CD14-positive monocyte (primary cell): ENCODE measurements at regions not wholly inside any gene's neighbourhood (a gene's known extent, or its start where the extent isn't known, plus 50 kb on each side); places are given as distances from the start of the nearest gene placed in this dataset.

Experiments
- DNase-seq, 3 donors: peaks; one replicate each; pipeline ENCODE4 v3.0.0-alpha.2; 2011 to 2022
- H2AFZ ChIP-seq: 2 replicates; pipeline ENCODE4 v1.6.0; 2012; ENCODE audit warnings: mild to moderate bottlenecking, low read depth, low read length, inconsistent platforms; ENCODE audit not compliant: insufficient read depth, poor library complexity, severe bottlenecking
- H3K27ac ChIP-seq, 2 donors: 1 replicate in 1 of 2; 2 replicates in 1 of 2; pipeline ENCODE4 v1.5.1; 2012 to 2013; ENCODE audit warnings: low read length in 2 of 2, control low read depth in 1 of 2, inconsistent platforms in 1 of 2, low read depth in 1 of 2, mild to moderate bottlenecking in 1 of 2
- H3K27me3 ChIP-seq, 2 donors: one replicate each; pipeline versions ENCODE4 v1.6.0 to v1.6.1; 2011 to 2013; ENCODE audit warnings: low read length in 2 of 2; ENCODE audit not compliant: control insufficient read depth in 2 of 2, insufficient read depth in 2 of 2
- H3K36me3 ChIP-seq, 2 donors: replicated peaks in 1 of 2; 1 replicate in 1 of 2; 2 replicates in 1 of 2; pipeline versions ENCODE4 v1.5.1 to v1.6.1; 2012 to 2013; ENCODE audit warnings: low read length in 2 of 2, control low read depth in 1 of 2, inconsistent platforms in 1 of 2, mild to moderate bottlenecking in 1 of 2; ENCODE audit not compliant: insufficient read depth in 2 of 2, control insufficient read depth in 1 of 2
- H3K4me1 ChIP-seq, 2 donors: 1 replicate in 1 of 2; 2 replicates in 1 of 2; pipeline versions ENCODE4 v1.5.1 to v1.6.1; 2012 to 2013; ENCODE audit warnings: low read length in 2 of 2, control low read depth in 1 of 2, inconsistent platforms in 1 of 2, mild to moderate bottlenecking in 1 of 2, moderate library complexity in 1 of 2; ENCODE audit not compliant: insufficient read depth in 2 of 2, control insufficient read depth in 1 of 2
- H3K4me2 ChIP-seq: replicated peaks from 2 replicates; pipeline ENCODE3; 2012; ENCODE audit warnings: low read length, moderate library complexity, mild to moderate bottlenecking; ENCODE audit not compliant: poor library complexity, severe bottlenecking; ENCODE audit errors: extremely low read depth
- H3K4me3 ChIP-seq, 3 experiments: fragments of 200-600 bp in 1 of 3; sonication (generic) in 1 of 3; replicated peaks in 1 of 3; 1 replicate in 2 of 3; 2 replicates in 1 of 3; pipeline ENCODE4 v1.5.1; 2011 to 2013; ENCODE audit warnings: low read length in 3 of 3, mild to moderate bottlenecking in 3 of 3, control low read depth in 2 of 3, low read depth in 2 of 3, inconsistent platforms in 1 of 3, moderate library complexity in 1 of 3
- H3K79me2 ChIP-seq: 2 replicates; pipeline ENCODE4 v1.6.0; 2012; ENCODE audit warnings: mild to moderate bottlenecking, control low read depth, inconsistent platforms, low read length, moderate library complexity; ENCODE audit not compliant: insufficient read depth
- H3K9ac ChIP-seq: 2 replicates; pipeline ENCODE4 v1.6.0; 2017; ENCODE audit warnings: low read length, mild to moderate bottlenecking; ENCODE audit not compliant: insufficient read depth, poor library complexity, severe bottlenecking
- H3K9me3 ChIP-seq, 2 donors: replicated peaks in 1 of 2; 1 replicate in 1 of 2; 2 replicates in 1 of 2; pipeline versions ENCODE4 v1.5.1 to v1.6.1; 2012 to 2013; ENCODE audit warnings: low read length in 2 of 2, control low read depth in 1 of 2; ENCODE audit not compliant: control insufficient read depth in 1 of 2, insufficient read depth in 1 of 2
- H4K20me1 ChIP-seq: 2 replicates; pipeline ENCODE4 v1.6.0; 2012; ENCODE audit warnings: mild to moderate bottlenecking, low read length, control low read depth, moderate library complexity; ENCODE audit not compliant: insufficient read depth
- H3K27ac Mint-ChIP-seq, 7 donors: one replicate each; pipeline ENCODE4 v1.8.0; 2020; ENCODE audit warnings: mild to moderate bottlenecking in 7 of 7, mixed read lengths in 7 of 7, moderate library complexity in 6 of 7, inconsistent platforms in 2 of 7
- H3K27me3 Mint-ChIP-seq, 3 donors: one replicate each; pipeline ENCODE4 v1.8.0; 2021 to 2022; ENCODE audit warnings: low read depth in 3 of 3, mild to moderate bottlenecking in 3 of 3, mixed read lengths in 3 of 3, moderate library complexity in 3 of 3, inconsistent platforms in 1 of 3
- H3K36me3 Mint-ChIP-seq, 2 donors: one replicate each; pipeline ENCODE4 v1.8.0; 2020; ENCODE audit warnings: mixed read lengths in 2 of 2, inconsistent platforms in 1 of 2, mild to moderate bottlenecking in 1 of 2
- H3K4me1 Mint-ChIP-seq: one replicate; pipeline ENCODE4 v1.8.0; 2020; ENCODE audit warnings: mild to moderate bottlenecking, mixed read lengths
- H3K4me3 Mint-ChIP-seq, 2 donors: one replicate each; pipeline ENCODE4 v1.8.0; 2020; ENCODE audit warnings: mild to moderate bottlenecking in 2 of 2, mixed read lengths in 2 of 2, moderate library complexity in 1 of 2
- H3K9me3 Mint-ChIP-seq, 7 donors: one replicate each; pipeline ENCODE4 v1.8.0; 2020 to 2022; ENCODE audit warnings: mixed read lengths in 7 of 7, mild to moderate bottlenecking in 6 of 7, moderate library complexity in 6 of 7, inconsistent platforms in 2 of 7
- CTCF ChIP-seq: fragments of 200-600 bp; IDR thresholded peaks from one replicate; pipeline ENCODE4 v1.8.0; 2022; ENCODE audit warnings: antibody characterized with exemption, mild to moderate bottlenecking
- WGBS: methylation state at CpG from one replicate; pipeline ENCODE4 v1.1.5; 2013; ENCODE audit warnings: missing lambda C conversion rate; ENCODE audit not compliant: insufficient coverage; 5-methylcytosine and 5-hydroxymethylcytosine counted together
- intact Hi-C, 2 donors: fragments of 100-400 bp; cut with micrococcal nuclease; formaldehyde crosslinking; loops; one replicate each; pipeline versions ENCODE4 v1.15.0 to v1.15.1; 2023

GRCh38 chr2:17188721-17189120, 329.5 kb downstream of the RAD51AP2 start:
- no peaks in the 10 kb centered on the region for H3K36me3 Mint-ChIP-seq
- H3K27ac ChIP-seq: no peak overlapping the region
- WGBS: no CpG with 5 or more reads among the region's 1 CpG

GRCh38 chr2:17184512-17184911, 333.7 kb downstream of the RAD51AP2 start:
- Histone ChIP-seq H3K9ac (no peak overlapping the region), H3K4me3 (no peak overlapping the region), H3K36me3 (no peaks in the 10 kb centered on the region), H4K20me1 (no peaks in the 10 kb centered on the region), H3K79me2 (no peaks in the 10 kb centered on the region), H3K27ac (no peak overlapping the region), H2AFZ (no peak overlapping the region), H3K9me3 (no peaks in the 10 kb centered on the region), H3K4me1 (no peaks in the 10 kb centered on the region), H3K27me3 (no peaks in the 10 kb centered on the region), H3K4me2 (no peak overlapping the region)
- Mint-ChIP-seq H3K9me3 (peaks cover 0 to 2% (median 0%) of the 10 kb centered on the region in 7 donors), H3K36me3 (no peaks in the 10 kb centered on the region), H3K4me1 (no peaks in the 10 kb centered on the region), H3K27ac (no peak overlapping the region), H3K4me3 (no peak overlapping the region), H3K27me3 (no peaks in the 10 kb centered on the region)
- intact Hi-C loops: no loop called here
- DNase-seq: no peak
- no CpG with 5 or more reads among the region's 2 CpGs for WGBS
- TF ChIP-seq CTCF: no peak

More at GRCh38 chr2:17188721-17189120, 329.5 kb downstream of the RAD51AP2 start:
- Histone ChIP-seq H3K4me3 (no peak overlapping the region), H3K36me3 (no peaks in the 10 kb centered on the region), H3K9ac (no peak overlapping the region), H3K9me3 (peaks cover 0 to 6% of the 10 kb centered on the region in 2 donors), H2AFZ (no peak overlapping the region), H4K20me1 (no peaks in the 10 kb centered on the region), H3K4me2 (no peak overlapping the region), H3K4me1 (no peaks in the 10 kb centered on the region), H3K27me3 (no peaks in the 10 kb centered on the region), H3K79me2 (no peaks in the 10 kb centered on the region)
- intact Hi-C loops: no loop called here
- peaks cover 0 to 3% (median 0%) of the 10 kb centered on the region in 7 donors for H3K9me3 Mint-ChIP-seq
- H3K27me3 Mint-ChIP-seq: no peaks in the 10 kb centered on the region
- no peaks in the 10 kb centered on the region for H3K4me1 Mint-ChIP-seq
- no peak for TF ChIP-seq CTCF
- H3K4me3 Mint-ChIP-seq: no peak overlapping the region
- no peak overlapping the region for H3K27ac Mint-ChIP-seq
- no peak for DNase-seq
